SH-SY5Y (cell line): ENCODE measurements at regions not wholly inside any gene's neighbourhood (a gene's known extent, or its start where the extent isn't known, plus 50 kb on each side); places are given as distances from the start of the nearest gene placed in this dataset.

Source experiments
- GATA2 ChIP-seq: IDR thresholded peaks from 2 replicates; pipeline ENCODE4 v1.6.1; 2011; ENCODE audit warnings: mild to moderate bottlenecking, low read depth, low read length
- GATA3 ChIP-seq: IDR thresholded peaks from 2 replicates; pipeline ENCODE4 v1.6.1; 2011; ENCODE audit warnings: low read depth, mild to moderate bottlenecking, low read length, moderate library complexity

DNA sequence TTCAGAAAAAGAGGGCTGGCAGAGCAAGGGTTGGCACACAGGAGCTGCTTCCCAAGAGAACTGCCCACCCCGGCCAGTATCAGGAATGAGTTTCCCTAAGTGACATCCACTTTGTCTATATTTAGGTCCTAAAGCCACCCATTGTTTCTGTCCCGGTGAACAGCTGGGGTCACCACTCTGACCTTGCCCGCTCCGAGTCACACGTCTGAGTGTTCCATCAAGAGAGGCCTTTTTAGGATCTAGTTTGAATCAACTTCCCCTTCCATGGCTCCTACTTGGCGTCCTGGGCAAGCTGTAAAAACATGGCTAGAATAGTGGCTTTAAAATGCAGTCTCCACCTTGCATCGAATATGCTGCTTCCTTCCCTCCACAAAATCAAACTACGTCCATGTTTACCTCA, 109.6 kb upstream of the ARHGEF3 start:
- TF ChIP-seq GATA3: no peak
- no peak for TF ChIP-seq GATA2

DNA sequence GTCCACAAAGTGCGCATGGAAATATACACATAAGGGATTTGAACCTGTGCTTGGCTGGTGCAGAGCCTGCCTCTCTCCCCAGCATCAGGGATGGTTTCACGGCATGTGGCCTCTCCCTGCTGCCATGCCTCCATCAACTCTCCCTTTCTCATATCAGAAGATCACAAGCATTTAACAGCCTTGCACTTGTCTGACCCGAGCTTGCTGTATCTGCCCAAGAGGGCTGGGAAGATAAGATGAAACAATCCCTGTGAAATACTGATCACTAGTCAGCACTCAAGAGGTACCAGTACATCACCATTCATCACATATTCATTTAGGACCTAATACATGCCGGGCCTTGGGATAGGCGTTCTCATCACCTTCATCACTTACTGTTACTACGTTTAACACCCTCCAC, 107.6 kb upstream of the ARHGEF3 start:
- TF ChIP-seq GATA2 (no peak), GATA3 (no peak)

DNA sequence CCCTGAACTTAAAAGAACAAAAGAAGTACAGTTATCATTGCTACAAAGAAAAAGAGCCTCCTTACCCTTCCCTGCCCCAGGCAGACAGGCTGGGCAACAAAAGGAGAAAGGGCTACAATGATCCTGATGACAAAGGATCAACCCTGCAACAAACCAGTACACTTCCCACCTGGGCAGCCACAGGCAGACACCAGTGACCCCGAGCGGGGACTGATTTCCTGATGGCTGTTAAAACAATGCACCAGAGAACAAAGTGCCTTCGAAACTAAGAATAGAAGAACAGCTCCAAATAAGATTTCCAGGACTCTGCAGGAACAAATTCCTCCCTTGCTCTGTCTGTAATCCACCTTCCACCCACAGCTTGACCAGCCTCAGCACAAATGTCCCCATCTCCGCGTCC, 106.3 kb upstream of the ARHGEF3 start:
- TF ChIP-seq GATA3 (no peak), GATA2 (no peak)

DNA sequence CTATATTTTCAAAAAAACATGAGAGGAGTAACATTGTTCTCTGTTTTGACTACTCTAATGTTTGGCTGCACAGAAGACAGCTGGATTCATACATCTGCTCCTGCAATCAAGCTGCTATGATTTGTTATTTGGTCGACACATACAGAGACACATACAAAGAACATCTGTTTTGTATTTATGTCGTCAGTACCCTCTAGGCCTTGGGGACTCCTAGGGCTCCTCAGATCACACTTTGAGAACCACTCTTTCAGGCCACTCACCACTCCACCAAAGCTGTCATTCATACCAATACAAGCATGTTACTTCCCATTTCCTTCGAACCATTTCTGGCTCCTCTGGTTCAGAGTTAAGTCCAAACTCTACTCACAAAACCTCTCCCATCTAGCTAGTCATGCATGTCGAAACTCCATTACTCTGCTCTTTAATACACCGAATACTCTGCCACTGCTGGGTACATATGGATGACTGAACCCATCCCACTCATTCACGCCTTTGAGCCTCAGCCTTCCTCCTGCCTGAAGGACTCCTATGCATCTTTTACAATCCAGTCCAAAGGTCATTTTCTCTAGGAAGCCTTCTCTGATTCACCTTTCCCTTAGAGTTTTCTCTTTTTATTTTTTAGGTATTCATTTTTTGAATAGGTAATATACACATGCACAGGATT, 102.9 kb upstream of the ARHGEF3 start:
- no peak for TF ChIP-seq GATA3
- TF ChIP-seq GATA2: no peak

DNA sequence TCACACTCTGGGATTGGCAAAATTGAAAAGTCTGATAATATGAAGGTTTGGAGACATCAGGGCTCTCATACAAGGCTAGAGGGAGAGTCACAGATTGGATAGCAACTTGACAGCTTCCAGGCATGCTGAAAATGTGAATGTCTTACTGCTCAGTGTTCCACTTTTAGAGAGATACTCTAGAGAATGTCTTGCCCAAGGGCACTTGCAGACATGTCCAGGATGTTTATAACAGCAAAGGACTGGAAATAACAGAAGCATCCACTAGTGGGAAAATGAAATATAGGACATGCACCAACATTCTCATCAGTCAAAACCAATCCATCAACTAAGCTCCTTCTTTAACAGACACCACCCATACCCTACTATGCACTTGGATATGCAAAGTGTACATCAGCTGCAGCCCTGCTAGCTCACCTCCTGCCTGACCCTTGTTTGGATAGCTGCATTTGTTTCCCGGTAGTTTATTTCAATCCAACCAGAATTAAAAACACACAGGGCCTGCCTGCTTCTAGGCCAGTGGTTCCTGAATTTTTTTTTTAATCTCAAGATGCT, 101.6 kb upstream of the ARHGEF3 start:
- TF ChIP-seq GATA3 (no peak), GATA2 (no peak)

DNA sequence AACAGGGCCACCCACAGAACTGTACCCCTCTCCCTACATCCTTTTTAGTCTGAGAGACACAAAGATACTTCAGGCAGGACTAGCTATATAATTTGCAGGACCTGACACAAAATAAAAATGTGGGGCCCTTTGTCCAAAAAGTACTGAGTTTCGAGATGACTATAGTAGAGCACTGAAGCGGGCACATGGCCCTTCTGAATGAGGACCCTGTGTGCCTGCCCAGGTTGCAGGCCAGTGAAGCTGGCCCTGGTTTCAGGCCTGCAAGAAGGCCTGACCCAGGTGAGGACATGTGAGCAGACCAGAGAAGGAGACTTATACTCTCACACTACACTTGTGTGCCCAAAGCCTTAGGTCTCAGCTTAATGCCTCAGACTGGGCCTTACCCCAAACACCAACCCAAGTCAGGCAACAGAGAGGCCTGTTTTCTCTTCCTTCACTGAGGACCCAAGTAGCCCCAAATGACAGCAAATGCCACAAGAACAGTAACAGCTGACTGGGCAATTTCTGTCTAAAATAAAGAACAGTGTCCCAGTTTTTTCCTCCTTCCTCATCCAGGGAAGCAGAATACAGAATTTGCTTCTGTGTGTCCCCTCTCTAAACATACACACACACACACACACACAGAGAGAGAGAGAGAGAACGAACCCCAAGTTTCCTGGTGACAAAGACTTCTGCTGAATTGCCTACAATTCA, 100.9 kb upstream of the ARHGEF3 start:
- TF ChIP-seq GATA3: no peak
- TF ChIP-seq GATA2: no peak

DNA sequence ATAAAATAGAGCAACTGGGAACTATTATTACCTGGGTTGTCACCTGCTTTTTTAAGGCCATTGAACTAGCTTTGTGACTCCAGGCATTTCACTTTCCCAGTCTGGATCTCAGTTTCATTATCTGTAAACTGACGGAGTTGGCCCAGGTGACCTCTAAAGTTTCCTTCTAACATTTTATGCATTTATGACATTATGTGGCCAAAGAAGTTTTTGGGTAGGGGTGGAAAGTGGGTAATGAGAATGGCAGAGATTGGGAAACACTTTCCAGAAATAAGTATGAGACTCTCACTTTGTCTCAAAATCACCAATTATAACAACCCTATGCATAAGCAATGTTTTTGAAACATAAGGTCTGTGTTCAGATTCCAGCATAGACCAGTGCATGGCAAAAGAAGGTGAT, 99.1 kb upstream of the ARHGEF3 start:
- TF ChIP-seq GATA2 (no peak), GATA3 (no peak)

DNA sequence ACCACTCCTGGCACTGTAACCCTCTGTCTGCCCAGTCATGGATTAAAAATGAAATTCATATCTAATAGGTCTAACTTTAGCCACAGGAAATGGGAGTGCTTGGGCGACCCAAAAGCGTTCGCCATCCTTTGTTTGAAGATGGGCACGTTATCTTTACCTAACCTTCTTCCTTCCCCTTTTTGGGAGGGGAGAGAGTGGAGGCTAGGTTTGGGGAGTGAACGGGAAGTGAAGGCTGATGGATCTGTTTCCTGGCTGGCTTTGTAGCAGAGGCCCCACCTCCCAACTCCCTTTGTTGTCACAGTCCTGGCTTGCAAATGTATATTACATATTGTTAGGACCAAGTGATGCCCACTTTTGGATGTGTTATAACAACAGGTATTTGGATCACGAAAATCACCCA, 98.1 kb upstream of the ARHGEF3 start:
- no peak for TF ChIP-seq GATA2
- TF ChIP-seq GATA3: no peak

DNA sequence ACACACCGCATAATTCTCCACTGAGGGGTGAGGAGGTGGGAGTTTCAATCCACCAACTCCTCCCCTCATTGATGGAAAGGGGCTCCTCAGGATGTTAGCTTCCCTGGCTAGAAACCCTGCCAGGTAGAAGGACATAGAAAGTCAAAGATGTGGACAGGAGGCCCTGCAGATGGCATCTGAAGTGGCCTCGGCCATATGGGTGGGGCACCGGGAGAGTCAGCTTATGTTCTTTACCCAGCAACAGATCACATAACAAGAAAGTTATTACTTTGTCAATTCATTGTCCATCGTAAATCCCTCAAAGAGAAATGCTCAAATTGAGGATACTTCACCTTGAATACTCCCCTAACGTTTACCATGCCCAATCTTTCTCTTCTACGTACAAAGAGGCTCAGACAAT, 97.3 kb upstream of the ARHGEF3 start:
- TF ChIP-seq GATA2 (no peak), GATA3 (no peak)

DNA sequence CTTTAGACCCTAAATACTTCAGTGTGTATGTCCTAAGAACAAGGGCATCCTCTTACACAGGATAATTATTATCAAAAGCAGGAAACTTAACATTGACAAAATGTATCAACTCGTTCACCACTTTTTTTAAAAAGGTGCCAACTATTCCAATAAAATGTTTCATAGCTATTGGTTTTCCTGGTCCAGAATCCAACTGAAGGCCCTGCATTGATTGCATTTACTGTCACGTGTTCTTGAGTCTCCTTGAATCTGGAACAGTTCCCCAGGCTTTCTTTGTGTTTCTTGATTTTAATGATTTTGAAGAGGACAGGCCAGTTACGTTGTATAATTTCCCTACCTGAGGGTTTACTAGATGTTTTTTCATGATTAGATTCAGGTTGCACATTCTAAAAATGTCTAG, 94.6 kb upstream of the ARHGEF3 start:
- TF ChIP-seq GATA3: no peak
- no peak for TF ChIP-seq GATA2

DNA sequence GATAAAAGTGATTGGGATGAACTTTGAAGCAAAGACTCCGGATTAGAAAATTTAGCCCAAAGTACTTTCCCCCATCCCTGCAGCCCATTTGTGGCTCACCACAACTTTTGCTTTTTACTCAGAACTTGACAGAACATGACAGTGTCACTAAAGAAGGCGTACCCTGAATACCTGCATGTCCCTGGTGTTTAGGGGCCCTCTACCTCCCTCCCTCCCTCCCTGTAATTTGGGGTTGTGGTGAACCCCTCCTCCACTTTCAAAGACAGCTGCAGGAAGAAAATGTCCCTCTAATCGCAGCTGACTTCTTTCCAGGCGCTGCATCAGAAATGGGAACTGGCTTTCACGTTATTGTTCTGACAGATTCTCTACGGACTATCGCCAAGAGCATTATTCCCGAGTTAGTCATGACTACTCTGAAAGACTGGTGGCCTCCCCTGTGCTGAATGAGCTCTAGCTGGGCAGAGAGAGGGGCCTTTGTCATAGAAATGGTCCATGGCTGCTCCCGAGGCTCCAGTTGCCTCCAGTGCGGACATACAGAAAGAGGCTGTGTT, 93.2 kb upstream of the ARHGEF3 start:
- TF ChIP-seq GATA3 (no peak), GATA2 (no peak)

DNA sequence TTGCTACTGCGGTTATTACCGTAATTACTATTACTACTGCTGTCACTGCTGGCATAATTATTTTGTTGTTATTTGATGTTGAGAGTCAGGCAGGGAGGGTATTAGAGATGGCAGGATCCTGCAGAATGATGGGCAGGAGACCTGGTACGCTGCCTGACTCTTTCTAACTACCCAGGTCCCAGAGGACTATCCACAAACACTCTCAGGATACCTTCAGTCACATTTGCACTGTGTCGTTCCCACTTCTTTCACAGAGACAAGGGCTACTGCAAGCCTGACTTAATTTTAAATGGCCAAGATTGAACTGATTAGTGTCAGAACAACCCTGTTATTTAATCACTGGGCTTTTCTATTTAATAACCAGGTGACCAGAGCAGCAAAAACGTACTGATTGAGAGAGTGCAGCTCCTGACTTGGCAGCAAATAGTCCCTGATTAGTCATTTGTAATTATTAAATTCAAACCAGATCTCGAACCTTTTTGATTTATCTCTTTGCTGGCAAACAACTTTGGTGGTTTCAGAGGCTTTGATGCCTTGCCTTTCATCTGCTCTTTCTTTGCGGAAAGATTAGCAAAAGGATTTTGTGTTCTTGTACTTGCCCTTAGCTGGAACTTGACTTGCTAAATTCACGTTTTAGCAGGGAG, 88.8 kb upstream of the ARHGEF3 start:
- TF ChIP-seq GATA3 (peak; percentile 92), GATA2 (peak; percentile 93)

GRCh38 chr3:56889131-56889530, 87.4 kb upstream of the ARHGEF3 start:
- TF ChIP-seq GATA2: no peak
- TF ChIP-seq GATA3: no peak

DNA sequence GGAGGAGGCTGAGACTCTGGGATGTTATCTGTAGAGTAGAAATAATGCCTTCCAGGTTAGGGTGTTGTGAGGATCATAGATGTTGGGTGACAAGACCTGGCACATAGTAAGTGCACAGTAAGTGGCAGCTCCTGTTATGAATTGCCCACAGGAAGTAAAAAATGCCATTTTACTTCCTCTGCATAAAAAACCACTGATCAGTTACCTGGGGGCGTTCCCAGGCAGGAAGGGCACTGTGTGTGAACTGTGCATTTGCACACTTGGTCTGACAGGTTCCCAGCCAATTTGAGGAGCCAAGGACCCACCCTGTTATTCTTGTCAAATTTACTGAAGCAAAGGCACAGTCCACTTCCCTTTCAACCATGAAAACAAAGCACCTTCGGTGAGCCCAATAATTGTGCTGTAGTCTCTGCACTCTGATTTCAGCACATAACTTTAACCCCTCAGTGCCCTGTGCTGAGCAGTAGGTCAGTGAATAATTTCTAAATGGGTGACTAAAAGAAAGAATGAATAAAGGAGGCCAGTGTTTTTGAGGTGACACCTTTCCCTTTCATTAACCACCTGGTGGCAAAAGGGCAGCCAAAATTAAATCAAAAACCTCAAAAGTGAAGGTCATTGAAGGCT, 85.8 kb upstream of the ARHGEF3 start:
- TF ChIP-seq GATA2: no peak
- no peak for TF ChIP-seq GATA3
